Superior temporal gyrus (tissue), 1 donor: ENCODE measurements at regions not wholly inside any gene's neighbourhood (a gene's known extent, or its start where the extent isn't known, plus 50 kb on each side); places are given as distances from the start of the nearest gene placed in this dataset.
"Not testable (repeated sequence)": the region's sequence is repeated elsewhere in the genome, so short reads cannot be mapped to it uniquely, and the experiment has no call there.

ENCODE experiments used
- DNase-seq: peaks from one replicate; pipeline ENCODE4 v3.0.0-alpha.2; 2016; ENCODE audit errors: extremely low spot score

- DNase-seq = no peak
Observed at GRCh38 chrY:16486696-16487215, 1393.3 kb downstream of the CDY2B start.

- DNase-seq = no peak
Observed at GRCh38 chrY:16480031-16480430, 1400.0 kb downstream of the CDY2B start.

GRCh38 chrY:16474053-16474452 lies 1406.0 kb downstream of the CDY2B start:
- DNase-seq = no peak

GRCh38 chrY:16454799-16455198 lies 1425.2 kb downstream of the CDY2B start:
- DNase-seq = no peak

DNA sequence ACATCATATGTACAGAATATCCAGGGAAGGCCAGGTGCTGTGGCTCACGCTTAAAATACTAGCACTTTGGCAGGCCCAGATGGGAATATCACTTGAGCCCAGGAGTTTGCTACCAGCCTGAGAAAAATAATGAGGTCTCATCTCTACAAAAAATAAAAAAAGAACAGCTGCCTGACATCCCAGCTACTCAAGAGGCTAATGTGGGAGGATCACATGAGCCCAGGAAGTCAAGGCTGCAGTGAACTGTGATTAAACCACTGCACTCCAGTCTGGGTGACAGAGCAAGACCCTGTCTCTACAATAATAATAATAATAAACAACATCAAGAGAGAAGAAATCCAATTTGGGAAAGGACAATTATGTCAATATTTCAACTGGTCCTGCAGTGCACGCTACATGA lies 1433.9 kb downstream of the CDY2B start:
- no peak for DNase-seq

DNA sequence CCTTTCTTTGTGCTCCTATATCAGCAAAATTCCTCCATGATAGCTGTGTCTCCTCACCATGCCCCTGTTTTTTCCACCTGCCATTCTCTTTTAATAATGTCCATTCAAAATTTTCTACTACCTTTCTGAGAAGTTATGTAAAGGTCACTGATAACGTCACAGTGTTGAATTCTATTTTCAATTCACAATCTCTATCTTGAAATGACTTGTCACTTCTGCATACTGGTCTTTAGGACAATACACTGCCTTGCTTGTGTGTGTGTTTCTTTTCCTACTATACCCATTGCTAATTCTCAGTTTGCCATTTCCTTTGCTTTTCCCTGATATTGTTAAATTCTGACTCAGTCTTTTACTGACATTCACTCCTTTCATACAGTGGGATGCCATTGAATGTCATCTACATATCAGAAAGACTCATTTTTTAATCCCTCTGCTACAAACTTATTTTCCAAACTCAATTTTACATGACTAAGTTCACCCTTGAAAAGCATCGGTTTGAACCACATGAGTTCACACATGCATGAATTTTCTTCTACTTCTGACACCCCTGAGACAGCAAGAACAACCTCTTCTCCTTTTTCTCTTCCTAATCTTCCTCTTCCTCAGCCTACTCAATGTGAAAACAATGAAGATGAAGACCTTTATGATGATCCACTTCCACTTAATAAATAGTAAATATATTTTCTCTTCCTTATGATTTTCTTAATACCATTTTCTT lies 1470.7 kb downstream of the CDY2B start:
- DNase-seq = not testable (repeated sequence)

DNA sequence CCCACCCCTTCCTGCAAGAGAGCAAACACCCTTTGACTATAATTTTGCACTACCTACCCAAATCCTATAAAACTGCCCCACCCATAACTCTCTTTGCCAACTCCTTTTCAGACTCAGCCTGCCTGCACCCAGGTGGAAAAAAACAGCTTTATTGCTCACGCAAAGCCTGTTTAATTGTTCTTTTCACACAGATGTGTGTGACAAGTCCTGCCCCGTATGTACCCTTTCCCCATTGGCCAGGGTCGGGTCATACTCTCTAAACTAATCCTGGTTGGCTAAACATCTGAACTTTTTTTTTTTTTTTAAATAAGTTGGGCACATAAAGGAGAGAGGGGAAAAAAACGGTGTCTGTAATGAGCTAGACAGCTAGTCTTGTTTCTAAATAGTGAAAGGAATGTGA lies 1500.6 kb downstream of the CDY2B start:
- DNase-seq = not testable (repeated sequence)

DNA sequence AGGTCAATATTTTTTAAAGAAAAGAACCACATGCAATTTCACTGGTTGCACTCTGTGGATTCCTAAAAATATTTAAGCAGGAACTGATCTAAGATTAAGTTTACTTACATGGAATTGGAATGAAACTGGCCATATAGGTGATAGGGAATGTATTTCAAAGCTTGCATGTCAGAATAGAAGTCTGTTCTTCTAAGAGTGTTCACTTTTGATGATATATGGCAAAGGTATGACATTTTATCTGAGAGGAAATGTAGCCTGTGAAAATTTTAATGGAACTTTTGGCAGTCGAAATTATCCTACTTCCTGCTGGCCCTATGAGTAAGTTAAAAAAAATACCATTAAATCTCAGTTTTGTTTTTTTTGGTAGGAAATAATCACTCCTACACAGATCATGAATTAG lies 1538.4 kb downstream of the CDY2B start:
- not testable (repeated sequence) for DNase-seq

DNA sequence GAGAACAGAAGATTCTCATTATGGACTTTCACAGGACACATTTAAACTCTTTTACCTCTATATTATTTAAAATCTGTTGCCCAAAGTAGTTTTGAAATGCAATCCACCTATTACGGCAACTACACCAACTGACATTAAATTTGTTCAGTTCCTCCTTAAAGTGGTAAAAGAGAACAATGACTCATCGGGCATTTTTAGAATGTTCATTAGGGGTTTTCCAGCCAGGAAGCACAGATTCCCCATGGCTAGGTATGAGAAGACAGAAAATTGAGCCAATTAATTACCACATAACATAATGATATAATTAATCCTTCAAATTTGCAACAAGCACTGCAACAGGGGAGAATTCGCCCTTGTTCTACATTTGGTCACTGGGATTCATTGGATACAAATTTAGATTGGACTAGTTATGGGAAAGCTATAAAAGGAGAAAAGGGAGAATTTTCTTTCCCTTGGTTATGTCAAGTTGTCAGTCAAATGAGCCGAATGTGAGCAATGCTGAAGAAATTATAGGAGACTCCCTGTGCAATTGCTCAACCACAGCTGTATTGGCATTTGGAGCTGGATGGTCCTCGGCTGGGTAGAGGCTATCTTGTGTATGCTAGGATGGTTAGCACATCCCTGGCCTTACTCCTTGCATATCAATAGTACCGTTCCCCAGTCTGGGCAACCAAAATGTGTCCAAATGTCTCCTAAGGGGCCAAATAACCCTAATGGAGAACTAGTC lies 1549.8 kb downstream of the CDY2B start:
- DNase-seq = not testable (repeated sequence)

DNA sequence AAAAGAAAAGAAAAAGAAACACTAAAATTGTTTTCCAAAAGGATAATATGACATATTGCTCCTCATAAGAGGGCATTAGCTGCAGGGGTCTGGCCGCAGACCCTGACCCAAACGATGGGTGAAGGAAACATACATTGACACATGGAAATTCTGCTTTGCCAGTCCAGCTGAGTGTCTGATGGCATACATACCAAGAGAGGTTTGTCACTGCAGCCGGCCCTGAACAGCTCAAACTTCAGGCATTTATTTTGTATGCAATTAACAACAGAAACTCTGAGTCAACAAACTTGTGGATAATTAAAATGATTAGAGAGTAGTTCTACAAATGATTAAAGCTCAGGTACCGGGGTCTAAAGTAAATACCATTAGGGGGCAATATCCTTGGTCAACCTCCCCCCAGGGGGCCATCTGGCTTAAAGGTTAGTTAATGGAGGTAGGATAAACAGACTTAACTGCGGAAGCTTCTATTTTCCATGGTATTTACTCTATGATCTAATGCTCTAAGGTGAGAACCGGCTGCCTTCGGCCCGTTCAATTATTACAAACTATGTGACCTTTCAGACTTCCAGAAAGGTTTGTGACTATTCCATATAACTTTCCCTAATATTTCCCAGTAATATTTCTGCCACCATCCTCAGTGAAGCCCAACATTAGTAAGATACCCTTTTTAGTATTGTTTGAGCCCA lies 1550.7 kb downstream of the CDY2B start:
- not testable (repeated sequence) for DNase-seq
